ENCODE measurements at regions not wholly inside any gene's neighbourhood (a gene's known extent, or its start where the extent isn't known, plus 50 kb on each side); places are given as distances from the start of the nearest gene placed in this dataset.

DNA sequence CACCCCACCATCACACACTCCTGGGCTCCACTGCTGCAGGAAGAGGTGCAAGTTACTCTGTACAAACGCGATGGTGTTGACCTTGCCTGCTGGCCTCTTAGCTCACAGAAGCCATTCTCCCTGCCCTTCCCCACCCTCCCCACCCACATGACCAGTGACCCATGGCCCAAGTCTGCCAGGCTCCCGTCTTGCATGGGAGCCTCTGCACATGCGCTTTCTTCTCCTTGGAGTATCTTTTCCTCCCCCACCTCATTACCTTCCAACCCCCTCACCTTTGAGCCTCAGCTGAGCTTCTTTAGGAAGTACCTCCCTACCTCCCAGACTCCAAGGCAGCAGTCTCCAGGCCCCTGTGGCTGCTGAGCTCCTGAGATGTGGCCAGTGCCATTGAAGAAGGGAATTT lies 337.7 kb upstream of the ZNF32 start:
- H3K27ac ChIP-seq, result no peak overlapping the region
- TF ChIP-seq POLR2A (IDR thresholded peaks at IDR 0.05), result no peak
- TF ChIP-seq, protein P1, sequence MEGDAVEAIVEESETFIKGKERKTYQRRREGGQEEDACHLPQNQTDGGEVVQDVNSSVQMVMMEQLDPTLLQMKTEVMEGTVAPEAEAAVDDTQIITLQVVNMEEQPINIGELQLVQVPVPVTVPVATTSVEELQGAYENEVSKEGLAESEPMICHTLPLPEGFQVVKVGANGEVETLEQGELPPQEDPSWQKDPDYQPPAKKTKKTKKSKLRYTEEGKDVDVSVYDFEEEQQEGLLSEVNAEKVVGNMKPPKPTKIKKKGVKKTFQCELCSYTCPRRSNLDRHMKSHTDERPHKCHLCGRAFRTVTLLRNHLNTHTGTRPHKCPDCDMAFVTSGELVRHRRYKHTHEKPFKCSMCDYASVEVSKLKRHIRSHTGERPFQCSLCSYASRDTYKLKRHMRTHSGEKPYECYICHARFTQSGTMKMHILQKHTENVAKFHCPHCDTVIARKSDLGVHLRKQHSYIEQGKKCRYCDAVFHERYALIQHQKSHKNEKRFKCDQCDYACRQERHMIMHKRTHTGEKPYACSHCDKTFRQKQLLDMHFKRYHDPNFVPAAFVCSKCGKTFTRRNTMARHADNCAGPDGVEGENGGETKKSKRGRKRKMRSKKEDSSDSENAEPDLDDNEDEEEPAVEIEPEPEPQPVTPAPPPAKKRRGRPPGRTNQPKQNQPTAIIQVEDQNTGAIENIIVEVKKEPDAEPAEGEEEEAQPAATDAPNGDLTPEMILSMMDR (IDR thresholded peaks at IDR 0.05), result no peak
- peaks cover 0 to under 1% (median 0%) of the 10 kb centered on the region in 12 donors for H3K4me1 ChIP-seq
- H3K27me3 ChIP-seq, result no peaks in the 10 kb centered on the region
- peaks cover 0 to 7% (median 0%) of the 10 kb centered on the region in 12 donors for H3K9me3 ChIP-seq
- intact Hi-C loops (cut with DNase I), result no loop called here
- ATAC-seq, result no peak
- H3K4me3 ChIP-seq, result no peak overlapping the region
- H3K36me3 ChIP-seq, result no peaks in the 10 kb centered on the region
- WGBS, 4 donors, result 91 to 94% (median 92%) methylated on average over 4 of the region's 4 CpGs
- DNase-seq, result no peak

DNA sequence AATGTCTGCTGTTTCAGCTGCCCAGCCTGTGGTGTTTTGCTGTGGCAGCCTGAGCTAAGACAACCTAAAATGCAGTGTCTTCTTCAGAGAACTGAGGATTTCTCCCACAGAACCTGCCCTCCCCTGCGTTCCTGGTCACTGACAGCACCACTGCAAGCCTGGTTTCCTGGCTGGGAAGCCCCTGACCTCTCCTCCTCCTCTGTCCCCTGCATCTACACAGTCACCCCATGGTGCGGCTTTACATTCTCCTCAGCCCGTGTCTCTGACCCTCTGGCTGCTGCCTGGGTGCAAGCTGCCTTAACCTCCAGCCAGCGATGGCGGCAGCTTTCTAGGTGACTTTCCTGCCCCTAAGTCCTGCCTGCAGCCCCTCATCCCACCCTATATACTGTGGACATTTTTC lies 337.3 kb upstream of the ZNF32 start:
- DNase-seq, result no peak
- Histone ChIP-seq H3K36me3 (no peaks in the 10 kb centered on the region), H3K27ac (no peak overlapping the region), H3K4me1 (peaks cover 0 to 5% (median 0%) of the 10 kb centered on the region in 12 donors), H3K9me3 (peaks cover 0 to 7% (median 0%) of the 10 kb centered on the region in 12 donors), H3K27me3 (no peaks in the 10 kb centered on the region), H3K4me3 (no peak overlapping the region)
- ATAC-seq, result no peak
- 90 to 98% (median 95%) methylated on average over 5 of the region's 5 CpGs for WGBS, 4 donors
- intact Hi-C loops (cut with DNase I), result no loop called here
- no peak for TF ChIP-seq POLR2A (IDR thresholded peaks at IDR 0.05)
- TF ChIP-seq, protein P1 (IDR thresholded peaks at IDR 0.05), result no peak

DNA sequence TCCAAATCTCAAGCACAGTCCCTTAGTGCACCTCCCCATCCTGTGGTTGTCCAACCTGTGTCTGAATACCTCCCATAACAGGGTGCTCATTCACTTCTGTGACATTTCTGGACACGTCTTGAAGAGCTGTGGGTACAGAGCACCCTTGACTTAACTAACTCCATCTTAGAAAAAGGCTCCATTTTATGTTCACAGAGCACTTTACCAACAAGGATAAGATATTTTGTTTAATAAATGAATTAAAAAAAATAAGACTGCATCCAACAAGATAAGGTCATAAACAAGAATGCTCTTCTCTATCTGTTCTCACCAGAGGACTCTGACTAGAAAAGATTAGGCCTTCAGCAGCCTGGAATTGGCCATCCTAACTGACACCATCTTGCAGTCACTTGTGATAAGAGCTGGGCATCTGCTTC lies 335.2 kb upstream of the ZNF32 start:
- 91 to 100% (median 96%) methylated on average over 1 of the region's 1 CpG for WGBS, 4 donors

DNA sequence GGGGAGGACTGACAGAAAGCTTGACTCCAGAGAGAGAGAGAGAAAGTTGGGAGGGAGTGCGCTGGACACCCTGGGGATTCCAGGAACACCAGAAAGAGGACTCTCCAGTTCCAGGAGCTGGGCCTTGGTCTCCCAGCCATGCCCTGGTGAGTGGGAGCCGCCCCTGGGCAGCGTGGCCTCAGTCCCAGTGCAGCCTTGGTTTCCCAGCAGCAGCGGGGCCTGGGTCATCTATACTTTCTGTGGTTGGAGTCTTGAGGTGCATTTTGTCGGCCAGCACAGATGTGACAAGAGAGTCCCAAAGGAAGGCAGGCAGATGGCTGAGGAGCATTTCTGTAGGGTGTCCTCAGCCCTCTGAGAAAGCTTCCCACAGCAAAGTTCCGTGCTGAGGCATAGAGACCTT lies 334.7 kb upstream of the ZNF32 start:
- intact Hi-C loops (cut with DNase I), result no loop called here
- TF ChIP-seq, protein P1 (IDR thresholded peaks at IDR 0.05), result no peak
- TF ChIP-seq POLR2A (IDR thresholded peaks at IDR 0.05), result no peak
- ATAC-seq (no peak), DNase-seq (no peak)
- Histone ChIP-seq H3K27me3 (no peaks in the 10 kb centered on the region), H3K27ac (no peak overlapping the region), H3K36me3 (no peaks in the 10 kb centered on the region), H3K4me3 (no peak overlapping the region), H3K9me3 (no peaks in the 10 kb centered on the region), H3K4me1 (peaks cover 0 to 25% (median 15%) of the 10 kb centered on the region in 12 donors)
- WGBS, 4 donors, result 89 to 100% (median 96%) methylated on average over 5 to 6 of the region's 6 CpGs

More for the DNA sequence above, 335.2 kb upstream of the ZNF32 start:
- H3K9me3 ChIP-seq, result no peaks in the 10 kb centered on the region
- DNase-seq (no peak), ATAC-seq (no peak)
- no peaks in the 10 kb centered on the region for H3K27me3 ChIP-seq
- H3K4me1 ChIP-seq, result peaks cover 0 to 24% (median 15%) of the 10 kb centered on the region in 12 donors
- no peak overlapping the region for H3K27ac ChIP-seq
- no peak for TF ChIP-seq POLR2A (IDR thresholded peaks at IDR 0.05)
- TF ChIP-seq, protein P1 (IDR thresholded peaks at IDR 0.05), result no peak
- H3K36me3 ChIP-seq, result no peaks in the 10 kb centered on the region
- intact Hi-C loops (cut with DNase I), result no loop called here
- no peak overlapping the region for H3K4me3 ChIP-seq
